Superior temporal gyrus (tissue), 1 donor: ENCODE measurements at regions not wholly inside any gene's neighbourhood (a gene's known extent, or its start where the extent isn't known, plus 50 kb on each side); places are given as distances from the start of the nearest gene placed in this dataset.
"Not testable (repeated sequence)": the region's sequence is repeated elsewhere in the genome, so short reads cannot be mapped to it uniquely, and the experiment has no call there.

ENCODE experiments used
- DNase-seq: peaks from one replicate; pipeline ENCODE4 v3.0.0-alpha.2; 2016; ENCODE audit errors: extremely low spot score

DNA sequence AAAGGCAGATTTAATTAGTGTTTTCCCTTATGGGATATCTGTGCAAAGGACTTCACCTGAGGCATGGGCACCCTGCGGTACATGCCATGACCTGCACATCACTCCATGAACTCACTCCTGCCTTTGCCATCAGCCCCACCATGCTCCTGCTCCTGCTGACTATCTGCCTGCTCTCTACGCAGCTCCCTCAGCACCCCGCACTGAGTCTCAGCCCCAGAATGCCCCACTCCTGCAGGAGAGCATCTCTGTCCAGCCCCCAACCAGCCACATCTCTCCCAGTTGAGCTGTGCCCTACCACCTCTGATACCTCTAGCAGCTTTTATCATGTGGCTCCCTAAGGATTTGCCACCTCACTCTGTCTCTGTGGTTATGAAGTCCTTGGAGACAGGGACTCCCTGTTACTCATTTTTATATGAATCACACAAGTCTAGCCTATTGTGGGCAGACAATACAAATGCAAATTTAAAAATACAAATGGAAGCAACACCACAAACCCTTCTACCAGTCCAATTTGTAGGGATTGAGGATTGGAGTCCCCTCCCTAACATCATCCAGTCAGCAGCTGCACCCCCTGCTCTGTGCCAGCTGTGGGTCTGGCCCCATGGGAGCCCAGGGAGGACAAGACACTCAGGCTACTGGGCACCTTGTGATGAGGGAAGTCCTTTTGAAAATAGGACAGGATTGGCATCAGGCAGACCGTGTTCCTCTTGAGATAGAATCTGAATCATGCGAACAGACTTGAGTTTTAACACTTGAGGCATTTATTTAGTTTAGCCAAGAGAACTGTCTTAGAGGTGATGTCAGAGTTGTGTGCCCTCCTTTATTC lies 689.6 kb upstream of the HS6ST1 start:
- DNase-seq, result peak; percentile 40

DNA sequence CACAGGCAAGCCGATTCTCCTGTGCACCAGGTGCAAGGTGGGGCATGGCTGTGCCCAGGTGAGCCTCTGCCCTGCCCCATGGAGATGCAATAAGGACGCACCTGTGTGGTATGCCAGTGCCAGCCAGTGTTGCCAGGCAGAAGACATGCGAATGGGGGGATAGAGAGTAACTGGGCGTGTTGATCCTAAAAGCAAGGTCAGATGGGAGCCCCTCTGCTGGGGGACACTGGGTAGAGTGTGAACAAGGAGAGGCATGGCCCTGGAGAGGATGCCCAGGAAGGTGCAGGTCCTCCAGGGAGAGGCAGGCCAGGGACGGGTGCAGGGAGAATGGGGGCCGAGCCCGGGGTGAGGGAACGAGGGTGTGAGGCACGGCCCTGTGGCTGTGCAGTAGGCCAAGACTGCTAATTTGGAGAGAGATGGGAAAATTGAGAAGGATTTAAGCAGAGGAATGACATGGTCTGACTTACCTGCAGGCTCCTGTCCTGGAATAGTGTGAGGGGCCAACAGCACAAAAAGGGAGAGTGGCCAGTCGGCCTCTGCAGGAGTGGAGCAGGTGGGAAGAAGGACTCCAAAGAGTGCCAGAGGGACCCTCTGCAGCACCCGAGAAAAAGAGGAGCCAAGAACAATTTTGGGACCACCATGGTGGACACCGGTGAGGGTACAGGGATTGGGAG lies 690.4 kb upstream of the HS6ST1 start:
- DNase-seq, result no peak

GRCh38 chr2:129009555-129010146 lies 691.0 kb upstream of the HS6ST1 start:
- DNase-seq, result no peak

DNA sequence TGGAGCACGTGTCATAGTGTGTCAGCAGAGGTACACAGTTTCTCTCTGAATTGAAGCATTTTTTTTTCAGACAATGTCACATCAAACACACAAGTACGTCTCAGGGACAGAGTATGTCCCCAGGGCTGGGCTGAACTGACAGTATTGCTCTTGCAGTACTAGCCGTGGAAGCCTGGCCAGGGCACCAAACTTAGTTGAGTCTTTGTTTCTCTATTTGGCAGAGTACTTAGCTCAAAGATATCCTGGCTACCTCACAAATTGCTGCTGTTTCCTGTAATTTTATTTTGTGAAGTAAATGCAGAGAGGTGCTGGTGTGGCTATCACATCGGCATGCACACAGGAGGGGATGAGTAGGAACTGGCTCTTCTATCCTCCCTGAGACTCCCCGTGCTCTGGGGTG lies 691.6 kb upstream of the HS6ST1 start:
- DNase-seq, result no peak

DNA sequence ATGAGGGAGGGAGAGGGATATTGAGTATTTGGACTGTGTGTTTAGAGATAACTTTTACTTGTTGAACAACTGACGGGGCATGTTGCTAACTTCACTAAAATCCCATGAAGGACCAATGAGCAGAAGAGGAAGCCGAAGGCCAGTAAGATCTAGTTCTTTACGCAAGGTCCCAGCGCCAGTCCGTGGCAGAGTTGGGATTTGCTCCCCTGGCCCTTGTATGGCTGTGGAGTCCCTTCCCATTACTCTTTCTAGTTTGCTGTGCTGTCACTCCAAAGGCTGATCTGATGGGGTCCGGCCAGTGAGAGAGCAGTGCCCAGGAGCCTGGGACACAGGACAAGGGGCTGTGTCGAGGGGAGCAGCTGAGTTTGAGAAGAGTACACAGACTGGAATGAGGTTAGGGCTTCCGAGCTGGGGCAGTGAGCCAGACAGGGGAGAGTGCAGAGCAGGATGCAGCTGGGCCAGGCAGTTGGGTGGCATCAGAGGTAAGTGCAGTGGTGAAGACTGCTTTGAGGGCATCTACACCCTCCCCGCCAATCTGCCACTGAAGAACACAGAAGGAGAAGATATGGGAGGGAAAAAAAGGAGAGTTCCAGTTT lies 692.9 kb upstream of the HS6ST1 start:
- no peak for DNase-seq

GRCh38 chr2:129014432-129014831 lies 695.8 kb upstream of the HS6ST1 start:
- DNase-seq, result no peak

DNA sequence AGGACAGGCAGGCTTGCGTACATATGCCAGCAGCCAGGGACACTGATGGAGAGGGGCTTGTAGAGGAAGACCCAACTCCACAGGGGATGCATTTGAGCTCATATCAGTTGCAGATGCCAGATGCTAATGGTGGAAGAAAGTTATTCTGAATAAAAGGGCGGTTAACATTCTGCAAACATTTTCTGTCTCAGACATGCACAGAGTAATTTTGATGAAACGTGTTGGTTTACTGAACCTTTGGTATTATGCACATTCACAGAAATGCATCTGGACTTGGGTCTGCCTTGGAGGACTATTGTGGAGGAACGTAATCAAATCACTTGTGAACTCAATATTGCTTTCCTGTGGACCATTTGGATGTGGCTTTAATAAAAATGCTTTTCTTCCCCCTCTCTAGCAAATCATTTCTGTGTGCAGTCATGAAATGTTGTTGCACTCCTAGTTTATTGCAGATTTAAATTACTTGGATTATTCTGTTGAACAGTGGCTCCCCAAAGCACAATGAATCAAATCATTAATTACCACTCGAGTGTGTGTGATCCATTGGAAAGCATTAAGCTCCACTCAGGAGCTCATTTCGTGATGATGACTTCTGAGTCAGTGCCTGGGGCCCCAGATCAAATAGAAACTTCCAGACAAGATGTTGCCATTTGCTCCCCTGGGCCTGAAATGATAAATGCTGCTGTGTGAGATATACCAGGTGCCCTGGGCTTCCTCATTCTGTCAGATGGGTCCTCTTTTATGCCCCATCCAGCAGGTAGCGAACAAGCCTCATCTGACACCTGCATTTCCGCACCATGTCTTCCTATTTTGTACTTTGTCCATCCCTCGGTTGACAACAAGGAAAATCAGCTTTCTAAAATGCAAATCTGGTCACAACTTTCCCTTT lies 697.0 kb upstream of the HS6ST1 start:
- no peak for DNase-seq

- no peak for DNase-seq
These were observed 698.3 kb upstream of the HS6ST1 start for GRCh38 chr2:129016972-129017371.

GRCh38 chr2:129024796-129025195 lies 706.1 kb upstream of the HS6ST1 start:
- no peak for DNase-seq

- no peak for DNase-seq
These were observed 717.3 kb upstream of the HS6ST1 start for GRCh38 chr2:129035992-129036391.

DNA sequence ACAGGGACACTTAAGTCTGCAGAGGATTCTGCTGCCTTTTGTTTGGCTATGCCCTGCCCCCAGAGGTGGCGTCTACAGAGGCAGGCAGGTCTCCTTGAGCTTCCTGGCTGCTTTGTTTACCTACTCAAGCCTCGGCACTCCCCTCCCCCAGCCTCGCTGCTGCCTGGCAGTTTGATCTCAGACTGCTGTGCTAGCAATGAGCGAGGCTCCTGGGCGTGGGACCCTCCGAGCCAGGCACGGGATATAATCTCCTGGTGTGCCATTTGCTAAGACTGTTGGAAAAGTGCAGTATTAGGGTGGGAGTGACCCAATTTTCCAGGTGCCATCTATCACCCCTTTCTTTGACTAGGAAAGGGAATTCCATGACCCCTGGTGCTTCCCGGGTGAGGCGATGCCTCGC lies 725.0 kb upstream of the HS6ST1 start:
- not testable (repeated sequence) for DNase-seq

GRCh38 chr2:129046475-129046874 lies 727.8 kb upstream of the HS6ST1 start:
- DNase-seq, result not testable (repeated sequence)

DNA sequence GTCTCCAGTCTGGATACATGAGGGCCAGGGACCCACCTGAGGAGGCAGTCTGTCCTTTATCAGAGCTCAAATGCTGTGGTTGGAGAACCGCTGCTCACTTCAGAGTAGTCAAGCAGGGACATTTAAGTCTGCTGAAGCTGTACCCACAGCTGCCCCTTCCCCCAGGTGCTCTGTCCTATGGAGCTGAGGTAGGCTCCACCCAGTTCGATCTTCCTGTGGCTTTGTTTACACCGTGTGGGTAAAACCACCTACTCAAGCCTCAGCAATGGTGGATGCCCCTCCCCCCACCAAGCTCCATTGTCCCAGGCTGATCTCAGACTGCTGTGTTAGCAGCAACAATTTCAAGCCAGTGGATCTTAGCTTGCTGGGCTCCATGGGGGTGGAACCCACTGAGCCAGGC lies 731.4 kb upstream of the HS6ST1 start:
- no peak for DNase-seq

DNA sequence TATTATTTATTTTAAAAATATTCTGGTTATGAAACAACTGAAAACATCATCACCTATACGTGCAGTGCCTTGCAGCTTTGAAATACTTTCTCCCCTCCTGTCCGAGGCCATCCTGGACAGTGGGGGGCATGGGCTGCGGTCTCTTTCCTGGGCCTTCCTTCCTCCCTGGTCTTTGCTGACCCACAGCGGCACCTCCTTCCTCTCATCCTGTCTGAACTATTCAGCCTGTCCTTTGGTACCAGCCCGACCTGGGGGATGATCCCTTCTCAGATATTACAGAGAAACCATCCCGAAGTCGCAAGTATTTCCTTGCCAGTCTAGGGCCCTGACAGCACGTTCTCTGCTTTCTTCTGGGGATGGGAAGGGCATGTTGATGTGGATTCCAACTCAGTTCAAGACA lies 736.6 kb upstream of the HS6ST1 start:
- no peak for DNase-seq

GRCh38 chr2:129055824-129056223 lies 737.2 kb upstream of the HS6ST1 start:
- no peak for DNase-seq

DNA sequence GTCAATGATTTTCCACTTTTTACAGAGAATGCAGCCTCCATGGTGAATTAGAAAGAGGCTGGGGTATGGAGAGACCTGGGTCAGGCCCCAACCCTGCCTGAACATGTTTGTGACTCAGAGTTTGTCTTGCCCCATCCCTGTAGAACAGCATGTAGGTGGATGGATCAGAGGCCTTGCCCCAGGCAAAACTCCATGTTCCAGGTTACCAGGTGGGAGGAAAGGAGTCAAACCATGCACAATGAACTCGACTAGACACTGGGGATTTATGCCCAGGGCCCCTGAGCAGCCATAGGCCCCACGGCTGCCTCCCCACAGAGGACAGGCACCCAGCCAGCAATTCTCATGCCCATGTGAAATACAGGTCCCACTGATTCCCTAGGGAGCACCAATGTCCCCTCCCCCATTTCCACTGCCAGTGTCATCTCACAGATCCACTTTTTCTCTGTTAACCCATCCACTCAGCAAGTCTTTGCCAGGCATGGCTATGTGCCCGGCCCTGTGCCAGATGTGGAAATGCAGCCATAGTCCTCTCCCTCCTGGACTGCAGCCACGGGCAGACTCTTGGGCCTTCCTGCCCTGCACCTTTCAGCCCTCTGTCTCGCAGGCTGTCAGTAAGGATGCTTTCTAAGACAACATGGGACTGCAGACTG lies 737.8 kb upstream of the HS6ST1 start:
- no peak for DNase-seq

- no peak for DNase-seq
These were observed 738.3 kb upstream of the HS6ST1 start for GRCh38 chr2:129056959-129057317.

DNA sequence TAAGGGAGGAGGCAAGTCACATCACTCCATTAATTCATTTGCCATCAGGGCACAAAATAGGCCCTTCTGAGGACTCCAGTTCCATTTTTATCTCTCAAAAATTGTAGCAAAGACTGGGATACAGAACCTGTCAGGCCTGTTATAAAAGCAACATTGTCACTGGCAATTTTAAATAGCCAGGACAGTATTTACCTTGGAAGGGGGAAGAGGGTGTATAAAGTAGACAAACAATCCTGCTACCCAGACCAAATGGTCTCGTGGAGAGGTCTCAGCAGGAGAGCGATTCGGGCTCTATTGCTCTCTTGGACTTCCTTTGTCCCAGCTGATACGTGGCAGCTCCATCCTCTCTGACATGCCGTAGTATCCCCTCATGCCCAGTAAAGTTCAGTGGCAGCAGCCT lies 740.3 kb upstream of the HS6ST1 start:
- DNase-seq, result no peak

- no peak for DNase-seq
These were observed 740.8 kb upstream of the HS6ST1 start for GRCh38 chr2:129059476-129059875.

DNA sequence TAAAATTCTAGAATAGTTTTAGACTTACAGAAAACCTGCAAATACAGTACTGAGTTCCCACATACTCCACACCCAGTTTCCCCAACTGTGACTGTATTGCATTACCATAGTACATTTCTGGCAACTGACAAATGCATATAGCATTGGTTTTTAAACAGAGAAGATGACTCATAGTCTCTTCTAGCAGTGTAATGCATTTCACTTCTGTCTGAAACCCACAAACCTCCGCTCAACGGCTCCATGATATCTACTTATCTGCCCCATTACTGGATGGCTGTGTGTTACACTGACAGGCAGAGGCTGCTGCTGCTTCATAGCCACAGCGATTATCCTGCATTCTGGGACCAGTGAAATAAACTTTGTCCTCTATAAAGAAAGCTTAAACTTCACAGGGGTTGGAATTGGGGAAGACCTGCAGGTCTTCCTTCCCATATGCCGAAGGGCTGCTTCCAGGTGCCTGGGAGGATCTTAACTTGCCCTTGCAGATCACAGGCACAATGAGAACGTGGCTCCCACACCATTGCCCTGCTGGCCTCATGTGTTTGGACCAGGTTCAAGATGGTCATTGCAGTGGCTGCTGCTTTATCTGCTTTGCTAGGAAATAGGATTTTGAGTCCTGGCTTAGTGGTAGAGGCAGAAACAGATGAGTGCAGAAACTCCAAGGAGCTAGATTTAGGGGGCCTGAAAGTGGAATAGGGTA lies 742.6 kb upstream of the HS6ST1 start:
- DNase-seq, result peak; percentile 26

GRCh38 chr2:129061769-129062121 lies 743.1 kb upstream of the HS6ST1 start:
- no peak for DNase-seq
